ENCODE measurements at regions not wholly inside any gene's neighbourhood (a gene's known extent, or its start where the extent isn't known, plus 50 kb on each side); places are given as distances from the start of the nearest gene placed in this dataset.

DNA sequence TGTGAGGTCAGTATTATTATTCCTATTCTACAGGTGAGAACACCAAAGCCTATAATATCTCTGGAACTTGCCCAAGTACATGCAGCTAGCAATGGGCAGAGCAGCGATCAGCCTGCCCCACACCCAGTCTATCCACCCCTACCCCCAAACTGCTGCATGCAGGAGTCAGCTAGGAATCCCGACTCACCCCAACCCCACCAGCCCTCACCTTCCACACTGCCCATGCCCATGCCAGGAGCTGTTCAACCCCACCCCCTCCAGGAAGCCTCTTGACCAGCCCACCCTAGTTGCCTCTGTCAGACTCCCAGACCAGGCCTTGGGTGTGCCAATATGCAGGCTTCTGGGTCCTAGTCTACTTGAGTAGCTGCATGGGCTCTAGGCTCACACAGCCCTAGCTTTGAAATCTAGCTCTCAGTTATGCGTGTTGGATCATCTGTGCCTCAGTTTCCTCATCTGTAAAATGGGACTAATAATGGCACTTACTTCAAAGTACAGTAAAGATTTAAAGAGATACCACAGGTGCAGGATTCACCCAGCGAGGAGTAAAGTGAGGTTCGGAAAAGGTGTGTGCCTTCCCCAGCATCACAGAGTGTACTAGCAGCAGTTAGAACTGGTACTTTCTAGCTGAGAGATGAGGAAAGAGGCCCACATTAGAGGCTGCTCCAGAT, 173.2 kb downstream of the VEGFA start:
- ATAC-seq (ENCODE audit: low read depth) (no peak), DNase-seq (no peak)
- Histone ChIP-seq H3K4me1 (ENCODE audit: control insufficient read depth in 2 of 2, insufficient read depth in 2 of 2, low read length in 2 of 2) (no peaks in the 10 kb centered on the region), H3K4me2 (replicated peaks; ENCODE audit: low read depth, low read length, poor library complexity, severe bottlenecking) (no peak overlapping the region), H3K27ac (ENCODE audit: low read length in 2 of 2) (no peak overlapping the region), H2AFZ (ENCODE audit: insufficient read depth, low read depth, low read length, poor library complexity, severe bottlenecking) (no peak overlapping the region), H3K9me3 (ENCODE audit: control extremely low read depth in 1 of 3, control insufficient read depth in 2 of 3, insufficient read depth in 1 of 3, low read length in 2 of 3) (peaks cover 0 to 18% (median 12%) of the 10 kb centered on the region in 3 donors), H3K36me3 (replicated peaks in 1 of 2; ENCODE audit: control extremely low read depth in 1 of 2, control insufficient read depth in 1 of 2, extremely low read depth in 1 of 2, insufficient read depth in 2 of 2, low read length in 1 of 2) (no peaks in the 10 kb centered on the region), H4K20me1 (ENCODE audit: control insufficient read depth, insufficient read depth, low read length, poor library complexity, severe bottlenecking) (no peaks in the 10 kb centered on the region), H3K79me2 (ENCODE audit: control insufficient read depth, insufficient read depth, low read length) (no peaks in the 10 kb centered on the region), H3K4me3 (ENCODE audit: control extremely low read depth in 1 of 5, extremely low read depth in 1 of 5, insufficient read depth in 1 of 5, low read depth in 2 of 5, low read length in 4 of 5) (no peak overlapping the region), H3K9ac (ENCODE audit: low read length) (no peak overlapping the region), H3K27me3 (replicated peaks in 1 of 4; ENCODE audit: control extremely low read depth in 1 of 4, control insufficient read depth in 3 of 4, insufficient read depth in 4 of 4, low read length in 3 of 4) (no peaks in the 10 kb centered on the region)
- intact Hi-C loops (cut with micrococcal nuclease), result no loop called here
- Mint-ChIP-seq H3K27ac (no peak overlapping the region), H3K9me3 (ENCODE audit: insufficient read depth) (peaks cover 9% of the 10 kb centered on the region), H3K4me1 (no peaks in the 10 kb centered on the region), H3K4me3 (no peak overlapping the region), H3K27me3 (peaks cover 4% of the 10 kb centered on the region)
- CTCF ChIA-PET, result no interaction called here
- WGBS (ENCODE audit: insufficient coverage), result 94% methylated on average over 2 of the region's 5 CpGs
- no peak for TF ChIP-seq EZH2 (IDR thresholded peaks at IDR 0.05; ENCODE audit: borderline replicate concordance, insufficient read depth, low read depth, low read length, poor library complexity, severe bottlenecking)
- TF ChIP-seq, protein P1, sequence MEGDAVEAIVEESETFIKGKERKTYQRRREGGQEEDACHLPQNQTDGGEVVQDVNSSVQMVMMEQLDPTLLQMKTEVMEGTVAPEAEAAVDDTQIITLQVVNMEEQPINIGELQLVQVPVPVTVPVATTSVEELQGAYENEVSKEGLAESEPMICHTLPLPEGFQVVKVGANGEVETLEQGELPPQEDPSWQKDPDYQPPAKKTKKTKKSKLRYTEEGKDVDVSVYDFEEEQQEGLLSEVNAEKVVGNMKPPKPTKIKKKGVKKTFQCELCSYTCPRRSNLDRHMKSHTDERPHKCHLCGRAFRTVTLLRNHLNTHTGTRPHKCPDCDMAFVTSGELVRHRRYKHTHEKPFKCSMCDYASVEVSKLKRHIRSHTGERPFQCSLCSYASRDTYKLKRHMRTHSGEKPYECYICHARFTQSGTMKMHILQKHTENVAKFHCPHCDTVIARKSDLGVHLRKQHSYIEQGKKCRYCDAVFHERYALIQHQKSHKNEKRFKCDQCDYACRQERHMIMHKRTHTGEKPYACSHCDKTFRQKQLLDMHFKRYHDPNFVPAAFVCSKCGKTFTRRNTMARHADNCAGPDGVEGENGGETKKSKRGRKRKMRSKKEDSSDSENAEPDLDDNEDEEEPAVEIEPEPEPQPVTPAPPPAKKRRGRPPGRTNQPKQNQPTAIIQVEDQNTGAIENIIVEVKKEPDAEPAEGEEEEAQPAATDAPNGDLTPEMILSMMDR (IDR thresholded peaks at IDR 0.05), result no peak
- POLR2A ChIA-PET, result no interaction called here

DNA sequence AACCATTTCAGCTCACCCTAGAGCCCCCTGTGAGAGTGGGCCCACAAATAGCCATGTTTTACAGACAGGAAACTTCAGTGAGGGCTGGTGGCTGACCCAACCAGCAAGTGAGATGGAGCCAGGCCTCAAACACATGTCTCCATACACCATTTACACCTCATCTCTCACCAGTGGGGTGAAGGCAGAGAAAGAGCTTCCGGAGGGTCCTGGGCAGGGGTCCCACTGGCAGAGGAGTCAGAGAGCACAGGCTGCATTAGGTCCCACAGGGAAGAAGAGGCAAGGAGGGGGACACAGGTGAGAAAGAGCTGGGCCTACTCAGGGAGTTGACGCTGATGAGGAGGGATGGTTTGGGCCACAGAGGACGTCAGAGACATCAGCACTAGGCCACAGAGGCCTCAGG, 172.6 kb downstream of the VEGFA start:
- no peak for DNase-seq
- Histone ChIP-seq H3K27ac (ENCODE audit: low read length in 2 of 2) (no peak overlapping the region), H3K36me3 (replicated peaks in 1 of 2; ENCODE audit: control extremely low read depth in 1 of 2, control insufficient read depth in 1 of 2, extremely low read depth in 1 of 2, insufficient read depth in 2 of 2, low read length in 1 of 2) (no peaks in the 10 kb centered on the region), H3K27me3 (replicated peaks in 1 of 4; ENCODE audit: control extremely low read depth in 1 of 4, control insufficient read depth in 3 of 4, insufficient read depth in 4 of 4, low read length in 3 of 4) (no peaks in the 10 kb centered on the region), H3K4me3 (ENCODE audit: control extremely low read depth in 1 of 5, extremely low read depth in 1 of 5, insufficient read depth in 1 of 5, low read depth in 2 of 5, low read length in 4 of 5) (no peak overlapping the region), H3K9me3 (ENCODE audit: control extremely low read depth in 1 of 3, control insufficient read depth in 2 of 3, insufficient read depth in 1 of 3, low read length in 2 of 3) (peaks cover 0 to 18% (median 12%) of the 10 kb centered on the region in 3 donors), H3K4me2 (replicated peaks; ENCODE audit: low read depth, low read length, poor library complexity, severe bottlenecking) (no peak overlapping the region), H2AFZ (ENCODE audit: insufficient read depth, low read depth, low read length, poor library complexity, severe bottlenecking) (no peak overlapping the region), H3K4me1 (ENCODE audit: control insufficient read depth in 2 of 2, insufficient read depth in 2 of 2, low read length in 2 of 2) (no peaks in the 10 kb centered on the region), H3K9ac (ENCODE audit: low read length) (no peak overlapping the region), H4K20me1 (ENCODE audit: control insufficient read depth, insufficient read depth, low read length, poor library complexity, severe bottlenecking) (no peaks in the 10 kb centered on the region), H3K79me2 (ENCODE audit: control insufficient read depth, insufficient read depth, low read length) (no peaks in the 10 kb centered on the region)
- 93% methylated on average over 3 of the region's 3 CpGs for WGBS (ENCODE audit: insufficient coverage)
- H3K27ac Mint-ChIP-seq, result no peak overlapping the region
- ATAC-seq (ENCODE audit: low read depth), result no peak
- POLR2A ChIA-PET, result no interaction called here
- no peak overlapping the region for H3K4me3 Mint-ChIP-seq
- H3K4me1 Mint-ChIP-seq, result no peaks in the 10 kb centered on the region
- peaks cover 4% of the 10 kb centered on the region for H3K27me3 Mint-ChIP-seq
- CTCF ChIA-PET, result interaction anchor here (0.9 kb wide), 1 partner anchor 209 kb away, joined by 3 read pairs; no protein-coding TSS in a partner anchor
- TF ChIP-seq, protein P1 (IDR thresholded peaks at IDR 0.05), result no peak
- TF ChIP-seq EZH2 (IDR thresholded peaks at IDR 0.05; ENCODE audit: borderline replicate concordance, insufficient read depth, low read depth, low read length, poor library complexity, severe bottlenecking), result no peak
- H3K9me3 Mint-ChIP-seq (ENCODE audit: insufficient read depth), result peaks cover 9% of the 10 kb centered on the region
- intact Hi-C loops (cut with micrococcal nuclease), result no loop called here

Measured in B cell (primary cell).